ENCODE measurements at regions not wholly inside any gene's neighbourhood (a gene's known extent, or its start where the extent isn't known, plus 50 kb on each side); places are given as distances from the start of the nearest gene placed in this dataset.

DNA sequence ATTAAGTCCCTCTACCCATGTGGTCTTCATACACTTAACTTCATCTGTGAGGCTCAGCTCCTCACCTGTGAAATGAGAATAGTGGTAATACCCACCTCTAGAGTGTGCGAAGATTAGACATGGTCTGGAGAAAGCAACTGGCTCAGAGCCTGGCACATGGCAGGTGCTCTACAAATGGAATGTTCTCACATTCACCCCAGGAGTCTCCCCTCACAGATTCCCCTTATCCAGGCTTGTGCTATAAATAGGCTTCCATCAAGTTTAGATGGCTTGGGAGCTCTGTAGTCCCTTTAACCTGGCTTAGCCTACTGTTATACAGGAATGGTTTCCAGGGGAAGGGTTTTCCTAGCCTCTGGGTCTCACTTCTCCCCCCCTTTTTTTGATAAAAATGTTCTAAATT, 455.9 kb downstream of the RNF144A start:
- TF ChIP-seq, protein P1, sequence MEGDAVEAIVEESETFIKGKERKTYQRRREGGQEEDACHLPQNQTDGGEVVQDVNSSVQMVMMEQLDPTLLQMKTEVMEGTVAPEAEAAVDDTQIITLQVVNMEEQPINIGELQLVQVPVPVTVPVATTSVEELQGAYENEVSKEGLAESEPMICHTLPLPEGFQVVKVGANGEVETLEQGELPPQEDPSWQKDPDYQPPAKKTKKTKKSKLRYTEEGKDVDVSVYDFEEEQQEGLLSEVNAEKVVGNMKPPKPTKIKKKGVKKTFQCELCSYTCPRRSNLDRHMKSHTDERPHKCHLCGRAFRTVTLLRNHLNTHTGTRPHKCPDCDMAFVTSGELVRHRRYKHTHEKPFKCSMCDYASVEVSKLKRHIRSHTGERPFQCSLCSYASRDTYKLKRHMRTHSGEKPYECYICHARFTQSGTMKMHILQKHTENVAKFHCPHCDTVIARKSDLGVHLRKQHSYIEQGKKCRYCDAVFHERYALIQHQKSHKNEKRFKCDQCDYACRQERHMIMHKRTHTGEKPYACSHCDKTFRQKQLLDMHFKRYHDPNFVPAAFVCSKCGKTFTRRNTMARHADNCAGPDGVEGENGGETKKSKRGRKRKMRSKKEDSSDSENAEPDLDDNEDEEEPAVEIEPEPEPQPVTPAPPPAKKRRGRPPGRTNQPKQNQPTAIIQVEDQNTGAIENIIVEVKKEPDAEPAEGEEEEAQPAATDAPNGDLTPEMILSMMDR (IDR thresholded peaks at IDR 0.05; ENCODE audit: low read depth, low read length) = no peak
- no peak for TF ChIP-seq POLR2A (IDR thresholded peaks at IDR 0.05; ENCODE audit: extremely low read depth, insufficient read length)
- TF ChIP-seq, protein P2, sequence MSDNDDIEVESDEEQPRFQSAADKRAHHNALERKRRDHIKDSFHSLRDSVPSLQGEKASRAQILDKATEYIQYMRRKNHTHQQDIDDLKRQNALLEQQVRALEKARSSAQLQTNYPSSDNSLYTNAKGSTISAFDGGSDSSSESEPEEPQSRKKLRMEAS (IDR thresholded peaks at IDR 0.05; ENCODE audit: low read depth, low read length) = no peak
- TF ChIP-seq MYC (IDR thresholded peaks at IDR 0.05; ENCODE audit: low read depth, low read length) = no peak

All from NB4 (cell line).